ENCODE measurements at regions not wholly inside any gene's neighbourhood (a gene's known extent, or its start where the extent isn't known, plus 50 kb on each side); places are given as distances from the start of the nearest gene placed in this dataset.

DNA sequence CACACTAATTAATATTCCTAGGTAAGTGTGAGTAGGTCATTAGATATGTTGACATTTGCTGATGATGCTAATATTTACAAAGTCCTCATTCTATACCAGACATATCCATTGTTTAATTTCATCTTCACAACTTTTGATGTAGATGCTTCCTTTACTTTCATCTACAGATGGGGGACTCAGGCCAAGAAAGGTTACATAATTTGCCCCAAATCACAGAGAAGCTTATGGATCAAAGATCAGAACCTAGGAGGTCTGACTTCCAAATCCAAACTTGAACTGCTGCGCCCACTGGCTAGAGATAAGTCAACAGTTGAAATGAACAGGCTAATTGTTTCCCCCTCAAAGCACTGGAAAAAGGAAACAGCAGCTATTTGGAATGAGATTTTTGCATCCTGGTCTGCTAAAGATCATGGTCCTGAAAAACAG lies 95.6 kb upstream of the TMEM178A start:
- H3K18ac ChIP-seq (ENCODE audit: extremely low read depth, low read length) = no peak overlapping the region
- ChIA-PET POLR2A (ENCODE audit: partially characterized antibody) (no interaction called here), CTCF (ENCODE audit: partially characterized antibody) (no interaction called here)
- no peak for TF ChIP-seq RFX5 (IDR thresholded peaks at IDR 0.05; ENCODE audit: borderline replicate concordance, low read depth, low read length)
- TF ChIP-seq RXRA (IDR thresholded peaks at IDR 0.05; ENCODE audit: insufficient read depth, low read depth, low read length) = no peak
- TF ChIP-seq SUZ12 (IDR thresholded peaks at IDR 0.05; ENCODE audit: low read length) = no peak
- no peak for TF ChIP-seq KDM4A (IDR thresholded peaks at IDR 0.05; ENCODE audit: low read depth, low read length, severe bottlenecking)
- TF ChIP-seq MAFK (IDR thresholded peaks at IDR 0.05; ENCODE audit: low read depth, low read length) = no peak
- no peak for TF ChIP-seq HDAC2 (IDR thresholded peaks at IDR 0.05; ENCODE audit: borderline replicate concordance in 1 of 2, low read depth in 2 of 2, low read length in 2 of 2)
- no peak overlapping the region for H3K4ac ChIP-seq (replicated peaks; ENCODE audit: insufficient read length, low read depth, low read length)
- H2BK5ac ChIP-seq (ENCODE audit: low read depth, low read length) = no peak overlapping the region
- H2AFZ ChIP-seq (ENCODE audit: low read length) = no peak overlapping the region
- H4K20me1 ChIP-seq (replicated peaks in 1 of 2; ENCODE audit: control insufficient read depth in 1 of 2, insufficient read depth in 2 of 2, low read length in 2 of 2) = no peaks in the 10 kb centered on the region
- no peak overlapping the region for H3K4me2 ChIP-seq (ENCODE audit: insufficient read depth in 1 of 2, low read depth in 2 of 2, low read length in 2 of 2)
- H3K27me3 ChIP-seq (replicated peaks in 1 of 4; ENCODE audit: control insufficient read depth in 3 of 4, extremely low read depth in 1 of 4, insufficient read depth in 3 of 4, low read length in 3 of 4) = no peaks in the 10 kb centered on the region
- H2BK12ac ChIP-seq (ENCODE audit: low read depth, low read length) = no peak overlapping the region
- no peak overlapping the region for H2AK5ac ChIP-seq (ENCODE audit: low read depth, low read length)
- no peak overlapping the region for H3K27ac ChIP-seq (ENCODE audit: low read depth, low read length)
- H3K23me2 ChIP-seq (ENCODE audit: low read depth, low read length) = no peaks in the 10 kb centered on the region
- H4K91ac ChIP-seq (replicated peaks; ENCODE audit: insufficient read length, low read length) = no peak overlapping the region
- FAIRE-seq (no peak), DNase-seq (ENCODE audit: low read depth in 1 of 2, low spot score in 2 of 2) (no peak)
- 100% methylated on average over 1 of the region's 1 CpG; no CpG with 5 or more reads in 1 of the 2 experiments for WGBS, 2 experiments (ENCODE audit: extremely low coverage in 1 of 2, insufficient coverage in 1 of 2, insufficient read length in 1 of 2, insufficient replicate concordance in 2 of 2, low coverage in 1 of 2, low lambda C conversion rate in 2 of 2, missing lambda C conversion rate in 1 of 2)
- no peak overlapping the region for H3K4me3 ChIP-seq (ENCODE audit: extremely low read depth in 1 of 4, insufficient read depth in 2 of 4, low read depth in 3 of 4, low read length in 4 of 4)
- H3K9me3 ChIP-seq (ENCODE audit: insufficient read depth in 2 of 2, low read depth in 1 of 2, low read length in 1 of 2) = no peaks in the 10 kb centered on the region
- H3K79me2 ChIP-seq (ENCODE audit: control insufficient read depth in 1 of 2, insufficient read depth in 2 of 2, low read length in 2 of 2) = no peaks in the 10 kb centered on the region
- H2BK15ac ChIP-seq (ENCODE audit: low read length) = no peak overlapping the region
- no peak overlapping the region for H3K9ac ChIP-seq (replicated peaks in 1 of 4; ENCODE audit: extremely low read depth in 1 of 4, low read depth in 3 of 4, low read length in 3 of 4)
- H3K79me1 ChIP-seq (ENCODE audit: low read depth, low read length) = no peaks in the 10 kb centered on the region; the same call in 1 of the 2 replicates
- no peak overlapping the region for H3K14ac ChIP-seq (ENCODE audit: insufficient read length)
- H3K56ac ChIP-seq (replicated peaks; ENCODE audit: insufficient read length, low read depth, low read length) = no peak overlapping the region
- no peak overlapping the region for H2BK20ac ChIP-seq (ENCODE audit: low read length)
- no peak overlapping the region for H4K5ac ChIP-seq (ENCODE audit: insufficient read length, low read depth, low read length)
- H3K23ac ChIP-seq (ENCODE audit: insufficient read length) = no peak overlapping the region
- no peaks in the 10 kb centered on the region for H3K36me3 ChIP-seq (ENCODE audit: control insufficient read depth in 2 of 4, insufficient read depth in 4 of 4, low read length in 3 of 4)
- no peak overlapping the region for H4K8ac ChIP-seq (ENCODE audit: extremely low read depth, insufficient read depth, low read length)
- H2BK120ac ChIP-seq (replicated peaks; ENCODE audit: low read depth, low read length) = no peak overlapping the region
- H3K4me1 ChIP-seq (replicated peaks in 1 of 4; ENCODE audit: control insufficient read depth in 3 of 4, insufficient read depth in 4 of 4, low read length in 3 of 4) = peaks cover 0 to 4% (median 2%) of the 10 kb centered on the region in 4 experiments; a peak in 1 of 7 replicates

Data from H1 (cell line).